ENCODE measurements at regions not wholly inside any gene's neighbourhood (a gene's known extent, or its start where the extent isn't known, plus 50 kb on each side); places are given as distances from the start of the nearest gene placed in this dataset.
"Not testable (repeated sequence)": the region's sequence is repeated elsewhere in the genome, so short reads cannot be mapped to it uniquely, and the experiment has no call there.

DNA sequence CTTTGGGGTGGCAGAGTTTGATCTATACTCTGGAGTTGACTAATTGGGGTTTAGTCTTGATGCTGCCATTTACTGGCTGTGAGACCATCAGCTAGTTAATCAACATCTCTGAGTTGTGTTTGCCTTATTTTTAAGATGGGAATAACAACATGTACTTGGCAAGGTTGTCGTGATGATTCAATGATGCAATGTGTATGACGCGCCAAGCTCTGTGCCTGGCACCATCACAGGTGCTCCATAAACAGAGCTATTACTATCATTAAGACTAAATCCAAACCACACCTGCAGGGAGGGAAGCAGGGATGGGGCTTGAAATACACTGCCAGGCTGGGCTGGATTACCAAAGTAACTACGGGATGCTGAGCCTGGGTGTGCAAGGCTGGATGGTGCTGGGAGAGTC lies 60.1 kb upstream of the E2F3 start:
- DNase-seq: no peak

DNA sequence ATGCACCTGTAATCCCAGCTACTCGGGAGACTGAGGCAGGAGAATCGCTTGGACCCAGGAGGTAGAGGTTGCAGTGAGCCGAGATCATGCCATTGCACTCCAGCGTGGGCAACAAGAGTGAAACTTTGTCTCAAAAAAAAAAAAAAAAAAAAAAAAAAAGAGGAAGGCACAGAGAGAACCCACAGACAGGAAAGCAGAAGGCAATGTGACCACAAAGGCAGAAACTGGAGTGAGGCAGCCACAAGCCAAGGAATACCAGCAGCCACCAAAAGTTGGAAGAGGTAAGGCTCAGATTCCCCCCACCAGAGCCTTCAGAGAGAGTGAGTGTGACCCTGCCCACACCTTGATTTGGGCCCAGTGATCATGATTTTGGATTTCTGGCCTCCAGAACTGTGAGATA lies 54.7 kb upstream of the E2F3 start:
- not testable (repeated sequence) for DNase-seq

DNA sequence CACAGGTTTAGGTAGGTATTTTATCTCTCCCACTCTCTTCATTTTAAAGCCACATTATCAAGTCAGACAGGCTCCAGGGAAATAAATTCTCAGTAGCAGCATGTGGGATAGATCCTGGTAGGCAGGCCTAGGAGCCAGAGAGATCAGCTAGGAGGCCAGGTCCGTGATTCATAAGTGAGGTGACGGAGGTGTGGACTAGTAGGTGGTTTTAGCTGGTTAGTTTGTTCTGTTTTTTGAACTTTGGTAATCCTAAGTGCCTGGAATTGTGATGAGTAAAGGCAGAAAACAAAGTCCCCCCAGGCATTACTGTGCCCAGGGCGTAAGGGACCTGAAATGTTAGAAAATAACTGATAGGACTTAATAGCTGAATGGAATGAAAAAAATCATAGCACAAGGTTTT lies 53.6 kb upstream of the E2F3 start:
- no peak for DNase-seq

DNA sequence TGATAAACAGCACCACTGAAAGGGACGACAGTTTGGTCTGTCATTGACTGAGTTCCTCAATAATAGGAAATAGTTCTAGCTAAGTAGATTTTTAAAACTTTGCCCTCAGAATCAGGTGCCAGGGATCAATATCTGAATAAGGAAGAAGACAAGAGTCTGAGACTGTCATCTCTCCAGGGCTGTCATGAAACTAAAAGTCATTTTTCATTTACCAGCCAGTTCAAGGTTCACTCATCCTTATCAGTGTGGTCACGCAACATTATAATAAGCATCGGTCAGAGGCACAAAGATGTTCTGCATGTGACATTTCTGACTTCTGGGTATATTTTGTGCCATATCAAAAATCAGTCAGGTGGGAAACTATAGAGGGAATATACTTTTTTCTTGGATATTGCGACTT lies 52.5 kb upstream of the E2F3 start:
- no peak for DNase-seq

DNA sequence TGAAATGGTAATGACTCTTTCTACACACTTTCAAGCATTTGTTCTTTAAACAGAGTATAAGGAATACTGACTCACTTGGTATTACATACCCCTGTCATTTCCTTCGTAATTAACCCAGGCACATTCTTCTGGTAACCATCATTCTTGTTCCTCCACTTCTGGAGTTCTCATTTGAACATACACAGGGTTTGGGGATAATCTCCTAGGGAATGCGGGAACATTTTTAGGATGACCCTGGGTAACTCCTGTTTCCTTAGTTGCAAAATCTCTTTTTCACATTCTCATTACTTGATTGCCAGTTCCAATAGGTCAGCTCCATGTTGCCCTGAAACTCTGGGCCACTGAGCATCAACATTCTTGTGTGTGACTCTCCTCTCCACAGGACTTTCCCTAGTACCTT lies 51.5 kb upstream of the E2F3 start:
- no peak for DNase-seq

DNA sequence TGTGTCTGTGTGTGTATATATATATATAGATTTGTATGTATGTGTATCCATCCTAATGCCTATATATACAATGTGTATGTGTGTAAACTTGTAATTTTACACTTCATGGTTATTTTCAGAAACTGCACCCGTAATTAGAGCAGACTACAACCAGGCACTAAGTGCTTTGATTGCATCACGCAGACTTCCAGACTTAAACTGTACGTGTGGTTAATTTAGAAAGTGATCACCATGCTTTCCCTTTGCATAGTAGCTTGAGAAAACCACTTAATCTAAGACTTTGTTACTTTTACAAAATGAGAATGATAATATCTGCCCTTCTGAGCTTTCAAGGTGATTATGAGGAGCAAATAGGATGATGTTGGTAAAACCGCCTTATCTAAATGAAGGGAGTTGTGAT lies 50.1 kb upstream of the E2F3 start:
- no peak for DNase-seq
